WERI-Rb-1 (cell line): ENCODE measurements at regions not wholly inside any gene's neighbourhood (a gene's known extent, or its start where the extent isn't known, plus 50 kb on each side); places are given as distances from the start of the nearest gene placed in this dataset.
"Not testable (repeated sequence)": the region's sequence is repeated elsewhere in the genome, so short reads cannot be mapped to it uniquely, and the experiment has no call there.

Source experiments
- DNase-seq: peaks from one replicate; pipeline ENCODE4 v3.0.0-alpha.2; 2020
- H3K27ac ChIP-seq: fragments of 250-450 bp; sonication (Bioruptor Pico); 2 replicates; pipeline ENCODE4 v1.5.1; 2020; ENCODE audit warnings: mild to moderate bottlenecking, moderate library complexity
- H3K27me3 ChIP-seq: fragments of 250-450 bp; sonication (Bioruptor Pico); 2 replicates; pipeline ENCODE4 v1.5.1; 2021; ENCODE audit warnings: mild to moderate bottlenecking, low read depth, moderate library complexity; ENCODE audit not compliant: insufficient read depth, severe bottlenecking
- H3K36me3 ChIP-seq: fragments of 250-450 bp; sonication (Bioruptor Pico); 2 replicates; pipeline ENCODE4 v1.5.1; 2020; ENCODE audit warnings: mild to moderate bottlenecking, moderate library complexity
- H3K4me3 ChIP-seq: 2 replicates; pipeline ENCODE4 v1.5.1; 2011; ENCODE audit warnings: low read depth, mild to moderate bottlenecking, control low read depth, low read length
- H3K9me3 ChIP-seq: fragments of 250-450 bp; sonication (Bioruptor Pico); 2 replicates; pipeline ENCODE4 v1.5.1; 2021; ENCODE audit warnings: mild to moderate bottlenecking, moderate library complexity; ENCODE audit not compliant: severe bottlenecking
- TF ChIP-seq, protein P1 (sequence below): IDR thresholded peaks from 2 replicates; pipeline ENCODE4 v1.5.1; 2011; ENCODE audit warnings: low read depth, mild to moderate bottlenecking, control low read depth, inconsistent platforms, low read length

DNA sequence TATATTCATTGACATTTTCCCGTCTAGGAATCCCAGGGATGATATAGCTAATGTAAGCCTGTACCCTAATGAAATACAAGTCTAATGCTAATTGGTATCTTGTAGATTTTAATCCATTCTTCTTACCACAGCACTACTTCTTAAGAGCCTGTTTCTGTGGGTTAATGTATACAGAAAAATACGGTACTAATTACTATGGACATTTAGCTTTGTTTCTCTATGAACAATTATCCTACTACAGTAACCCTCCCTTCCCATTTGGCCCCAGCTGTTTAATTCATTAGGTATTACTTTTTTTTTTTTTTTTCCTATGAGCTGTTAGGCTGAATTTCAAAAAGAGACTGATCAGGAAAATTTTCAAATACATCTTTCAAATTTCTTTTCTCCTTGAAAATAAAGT is 245.1 kb upstream of the SLC7A11 start:
- H3K27me3 ChIP-seq, result no peaks in the 10 kb centered on the region
- no peak for DNase-seq
- no peaks in the 10 kb centered on the region for H3K36me3 ChIP-seq
- TF ChIP-seq, protein P1, sequence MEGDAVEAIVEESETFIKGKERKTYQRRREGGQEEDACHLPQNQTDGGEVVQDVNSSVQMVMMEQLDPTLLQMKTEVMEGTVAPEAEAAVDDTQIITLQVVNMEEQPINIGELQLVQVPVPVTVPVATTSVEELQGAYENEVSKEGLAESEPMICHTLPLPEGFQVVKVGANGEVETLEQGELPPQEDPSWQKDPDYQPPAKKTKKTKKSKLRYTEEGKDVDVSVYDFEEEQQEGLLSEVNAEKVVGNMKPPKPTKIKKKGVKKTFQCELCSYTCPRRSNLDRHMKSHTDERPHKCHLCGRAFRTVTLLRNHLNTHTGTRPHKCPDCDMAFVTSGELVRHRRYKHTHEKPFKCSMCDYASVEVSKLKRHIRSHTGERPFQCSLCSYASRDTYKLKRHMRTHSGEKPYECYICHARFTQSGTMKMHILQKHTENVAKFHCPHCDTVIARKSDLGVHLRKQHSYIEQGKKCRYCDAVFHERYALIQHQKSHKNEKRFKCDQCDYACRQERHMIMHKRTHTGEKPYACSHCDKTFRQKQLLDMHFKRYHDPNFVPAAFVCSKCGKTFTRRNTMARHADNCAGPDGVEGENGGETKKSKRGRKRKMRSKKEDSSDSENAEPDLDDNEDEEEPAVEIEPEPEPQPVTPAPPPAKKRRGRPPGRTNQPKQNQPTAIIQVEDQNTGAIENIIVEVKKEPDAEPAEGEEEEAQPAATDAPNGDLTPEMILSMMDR, result no peak
- no peak overlapping the region for H3K4me3 ChIP-seq
- no peaks in the 10 kb centered on the region for H3K9me3 ChIP-seq
- H3K27ac ChIP-seq, result no peak overlapping the region

DNA sequence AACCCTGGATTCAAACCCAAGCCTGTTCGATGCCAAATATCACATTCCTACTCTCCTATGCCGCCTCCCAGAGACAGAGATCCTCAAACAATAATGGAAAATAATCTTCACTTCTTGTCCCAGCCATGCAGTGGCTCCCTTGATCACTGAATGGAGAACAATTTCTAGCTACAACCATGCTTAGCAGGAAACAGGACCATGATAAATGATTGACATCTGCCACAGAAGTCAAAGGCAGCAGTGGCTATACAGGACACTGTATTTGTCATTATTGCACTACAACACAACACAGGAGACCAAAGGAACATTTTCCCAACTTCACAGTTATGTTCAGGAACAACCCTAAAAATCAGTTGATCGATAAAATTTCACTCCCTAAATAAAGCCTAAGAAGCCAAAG is 243.3 kb upstream of the SLC7A11 start:
- H3K36me3 ChIP-seq, result no peaks in the 10 kb centered on the region
- TF ChIP-seq, protein P1, result no peak
- no peak overlapping the region for H3K4me3 ChIP-seq
- no peaks in the 10 kb centered on the region for H3K9me3 ChIP-seq
- H3K27ac ChIP-seq, result no peak overlapping the region
- no peaks in the 10 kb centered on the region for H3K27me3 ChIP-seq
- DNase-seq, result no peak

DNA sequence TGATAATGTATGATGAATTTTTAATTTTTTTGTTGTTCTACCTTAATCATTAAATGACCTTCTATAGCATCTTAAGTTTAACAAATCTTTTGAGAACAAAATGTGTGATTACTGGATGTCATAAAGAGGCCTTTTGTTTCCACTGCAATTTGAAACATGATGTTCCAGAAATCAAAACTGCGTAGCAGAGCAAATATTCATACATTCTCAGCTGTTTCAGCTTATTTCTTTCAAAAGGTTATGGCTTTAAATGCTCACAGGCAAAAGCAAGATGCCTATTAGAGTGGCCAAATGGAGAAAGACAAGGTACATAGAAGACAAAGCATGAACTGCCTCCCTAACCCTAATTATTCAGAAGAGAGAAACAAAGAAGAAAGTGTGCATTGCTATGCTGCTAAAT is 233.0 kb upstream of the SLC7A11 start:
- Histone ChIP-seq H3K27ac (no peak overlapping the region), H3K27me3 (no peaks in the 10 kb centered on the region), H3K4me3 (no peak overlapping the region), H3K36me3 (no peaks in the 10 kb centered on the region), H3K9me3 (no peaks in the 10 kb centered on the region)
- DNase-seq, result no peak
- TF ChIP-seq, protein P1, result no peak

DNA sequence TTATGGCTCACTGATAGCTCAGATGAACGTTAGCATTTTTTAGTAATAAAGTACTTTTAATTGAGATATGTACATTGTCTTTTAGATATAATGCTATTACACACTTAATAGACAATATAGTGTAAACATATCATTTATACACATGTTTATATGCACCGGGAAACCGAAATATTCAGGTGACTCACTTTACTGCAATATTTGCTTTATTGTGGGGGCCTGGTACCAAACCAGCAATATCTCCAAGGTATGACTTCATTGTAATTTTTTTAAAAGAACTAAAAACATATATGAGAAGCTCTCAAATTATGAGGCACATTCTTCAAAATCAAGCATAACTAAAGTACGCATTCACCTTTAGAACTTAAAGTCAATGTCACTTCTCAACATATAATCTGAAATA is 231.2 kb upstream of the SLC7A11 start:
- no peaks in the 10 kb centered on the region for H3K27me3 ChIP-seq
- no peak overlapping the region for H3K4me3 ChIP-seq
- no peak for DNase-seq
- H3K27ac ChIP-seq, result no peak overlapping the region
- H3K36me3 ChIP-seq, result no peaks in the 10 kb centered on the region
- TF ChIP-seq, protein P1, result no peak
- no peaks in the 10 kb centered on the region for H3K9me3 ChIP-seq

DNA sequence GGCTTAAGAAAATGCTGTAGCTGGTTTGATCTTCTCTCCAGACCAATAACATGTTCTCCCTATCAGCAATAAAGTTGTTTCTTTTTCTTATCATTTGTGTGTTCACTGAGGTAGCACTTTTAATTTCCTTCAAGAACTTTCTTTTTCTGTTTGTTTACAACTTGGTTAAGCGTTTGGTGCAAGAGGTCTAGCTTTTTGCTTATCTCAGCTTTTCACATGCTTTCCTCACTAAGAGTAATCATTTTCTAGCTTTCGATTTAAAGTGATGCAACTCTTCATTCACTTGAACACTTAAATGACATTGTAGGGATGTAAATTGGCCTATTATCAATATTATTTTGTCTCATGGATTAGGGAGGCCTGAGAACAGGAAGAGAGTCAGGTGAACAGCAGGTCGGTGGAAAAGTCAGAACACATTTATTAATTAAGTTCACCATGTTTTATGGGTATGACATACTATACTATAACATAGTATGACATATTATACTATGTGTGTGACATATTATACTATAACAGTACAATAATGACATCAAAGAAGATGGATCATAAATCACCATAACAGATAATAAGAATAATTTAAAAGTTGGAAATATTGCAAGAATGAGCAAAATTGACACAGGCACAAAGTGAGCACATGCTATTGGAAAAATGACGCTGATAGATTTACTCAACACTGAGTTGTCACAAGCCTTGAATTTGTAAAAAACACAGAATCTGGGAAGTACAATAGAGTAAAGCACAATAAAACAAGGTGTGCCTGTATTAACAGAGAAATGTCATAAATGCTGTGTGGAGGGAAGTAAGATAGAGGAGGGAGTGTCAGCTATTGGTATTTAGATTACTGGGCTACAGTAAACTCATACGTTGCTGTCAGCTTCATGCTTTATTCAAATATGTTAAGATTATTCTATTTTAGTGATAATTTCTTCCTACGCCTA is 218.6 kb upstream of the SLC7A11 start:
- H3K27me3 ChIP-seq, result no peaks in the 10 kb centered on the region
- no peak overlapping the region for H3K27ac ChIP-seq
- H3K9me3 ChIP-seq, result no peaks in the 10 kb centered on the region
- DNase-seq, result no peak
- no peaks in the 10 kb centered on the region for H3K36me3 ChIP-seq
- TF ChIP-seq, protein P1, result no peak
- no peak overlapping the region for H3K4me3 ChIP-seq

DNA sequence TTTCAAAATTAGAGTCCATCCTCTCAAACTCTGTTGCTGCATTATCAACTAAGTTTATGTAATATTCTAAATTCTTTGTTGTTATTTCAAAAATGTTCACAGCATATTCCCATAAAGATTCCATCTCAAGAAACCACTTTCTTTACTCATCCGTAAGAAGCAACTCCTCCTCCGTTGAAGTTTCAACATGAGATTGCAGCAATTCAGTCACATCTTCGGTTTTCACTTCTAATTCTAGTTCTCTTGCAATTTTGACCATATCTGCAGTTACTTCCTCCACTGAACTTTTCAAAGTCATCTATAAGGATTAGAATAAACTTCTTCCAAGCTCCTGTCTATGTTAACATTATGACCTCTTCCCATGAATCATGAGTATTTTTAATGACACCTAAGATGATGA is 216.6 kb upstream of the SLC7A11 start:
- no peaks in the 10 kb centered on the region for H3K36me3 ChIP-seq
- no peak overlapping the region for H3K27ac ChIP-seq
- H3K9me3 ChIP-seq, result no peaks in the 10 kb centered on the region
- H3K4me3 ChIP-seq, result no peak overlapping the region
- DNase-seq, result no peak
- H3K27me3 ChIP-seq, result no peaks in the 10 kb centered on the region
- TF ChIP-seq, protein P1, result no peak

DNA sequence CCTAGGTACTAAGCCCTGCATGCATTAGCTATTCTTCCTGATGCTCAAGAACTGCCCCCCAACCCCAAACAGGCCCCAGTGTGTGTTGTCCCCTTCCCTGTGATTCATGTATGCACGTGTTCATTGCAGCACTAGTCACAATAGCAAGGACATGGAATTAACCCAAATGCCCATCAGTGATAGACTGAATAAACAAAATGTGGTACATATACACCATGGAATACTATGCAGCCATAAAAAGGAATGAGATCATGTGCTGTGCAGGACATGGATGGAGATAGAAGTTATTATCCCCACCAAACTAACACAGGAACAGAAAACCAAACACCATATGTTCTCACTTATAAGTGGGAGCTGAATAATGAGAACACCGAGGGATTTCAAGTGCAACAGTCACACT is 214.2 kb upstream of the SLC7A11 start:
- not testable (repeated sequence) for H3K36me3 ChIP-seq, DNase-seq, H3K27ac ChIP-seq, H3K9me3 ChIP-seq, H3K4me3 ChIP-seq, H3K27me3 ChIP-seq
